CD4-positive, alpha-beta T cell (primary cell): ENCODE measurements at regions not wholly inside any gene's neighbourhood (a gene's known extent, or its start where the extent isn't known, plus 50 kb on each side); places are given as distances from the start of the nearest gene placed in this dataset.
A peak's percentile ranks its signal among the peaks of the same experiment; 100 is the strongest.

Experiments used
- ATAC-seq: fragments of 200-7000 bp; cut with Tn5 transposase; one replicate; pipeline ENCODE4 v1.10.0; 2022; ENCODE audit warnings: mild to moderate bottlenecking; ENCODE audit not compliant: poor library complexity
- CTCF ChIA-PET: fragments of 350-600 bp; sonication (Branson Sonifier 250); formaldehyde crosslinking; loops from one replicate; lab custom pipeline; 2021; ENCODE audit warnings: antibody characterized with exemption, inconsistent platforms; lab: Charles Lee
- POLR2A ChIA-PET: fragments of 350-600 bp; sonication (Branson Sonifier 250); formaldehyde crosslinking; loops from one replicate; lab custom pipeline; 2021; ENCODE audit warnings: antibody characterized with exemption, inconsistent platforms; lab: Charles Lee
- DNase-seq, 14 experiments: peaks; one replicate each; pipeline ENCODE4 v3.0.0-alpha.2; 2013 to 2020; ENCODE audit warnings: mixed read lengths in 2 of 14
- H3K27ac ChIP-seq, 2 donors: one replicate each; pipeline versions ENCODE4 v1.5.1 to v1.7.0; 2013; ENCODE audit warnings: low read length in 2 of 2, low read depth in 1 of 2, mild to moderate bottlenecking in 1 of 2
- H3K27me3 ChIP-seq, 2 experiments: 1 replicate in 1 of 2; 2 replicates in 1 of 2; pipeline versions ENCODE4 v1.6.1 to v1.7.0; 2013; ENCODE audit warnings: low read length in 2 of 2, control low read depth in 1 of 2, mild to moderate bottlenecking in 1 of 2, moderate library complexity in 1 of 2; ENCODE audit not compliant: insufficient read depth in 2 of 2, control insufficient read depth in 1 of 2
- H3K36me3 ChIP-seq: one replicate; pipeline ENCODE4 v1.6.1; 2013; ENCODE audit warnings: low read length, control low read depth; ENCODE audit not compliant: insufficient read depth
- H3K4me1 ChIP-seq: one replicate; pipeline ENCODE4 v1.6.1; 2013; ENCODE audit warnings: low read length, control low read depth; ENCODE audit not compliant: insufficient read depth
- H3K4me3 ChIP-seq: one replicate; pipeline ENCODE4 v1.5.1; 2013; ENCODE audit warnings: mild to moderate bottlenecking, low read length, moderate library complexity
- H3K9me3 ChIP-seq, 2 experiments: 1 replicate in 1 of 2; 2 replicates in 1 of 2; pipeline versions ENCODE4 v1.6.1 to v1.7.0; 2013; ENCODE audit warnings: low read length in 2 of 2, mild to moderate bottlenecking in 2 of 2, control low read depth in 1 of 2, moderate library complexity in 1 of 2; ENCODE audit not compliant: control insufficient read depth in 1 of 2, insufficient read depth in 1 of 2
- H3K27ac Mint-ChIP-seq: one replicate; pipeline ENCODE4 v1.8.0; 2020; ENCODE audit warnings: mixed read lengths
- H3K27me3 Mint-ChIP-seq: one replicate; pipeline ENCODE4 v1.8.0; 2021; ENCODE audit warnings: mixed read lengths
- H3K36me3 Mint-ChIP-seq: one replicate; pipeline ENCODE4 v1.8.0; 2021; ENCODE audit warnings: low read depth, mixed read lengths
- H3K4me1 Mint-ChIP-seq: one replicate; pipeline ENCODE4 v1.8.0; 2021; ENCODE audit warnings: low read depth, mixed read lengths
- H3K4me3 Mint-ChIP-seq: one replicate; pipeline ENCODE4 v1.8.0; 2020; ENCODE audit warnings: mild to moderate bottlenecking, mixed read lengths
- H3K9me3 Mint-ChIP-seq: one replicate; pipeline ENCODE4 v1.8.0; 2020; ENCODE audit warnings: mixed read lengths
- intact Hi-C, 2 experiments: fragments of 100-400 bp; cut with DNase I in 1 of 2; cut with micrococcal nuclease in 1 of 2; formaldehyde crosslinking; loops; one replicate each; pipeline versions ENCODE4 v1.15.1 to v1.9.0; 2023 to 2025; cut with DNase I, micrococcal nuclease
- TF ChIP-seq, protein P1 (sequence below): fragments of 200-600 bp; IDR thresholded peaks from one replicate; pipeline ENCODE4 v1.8.0; 2022; ENCODE audit warnings: antibody characterized with exemption, mild to moderate bottlenecking

DNA sequence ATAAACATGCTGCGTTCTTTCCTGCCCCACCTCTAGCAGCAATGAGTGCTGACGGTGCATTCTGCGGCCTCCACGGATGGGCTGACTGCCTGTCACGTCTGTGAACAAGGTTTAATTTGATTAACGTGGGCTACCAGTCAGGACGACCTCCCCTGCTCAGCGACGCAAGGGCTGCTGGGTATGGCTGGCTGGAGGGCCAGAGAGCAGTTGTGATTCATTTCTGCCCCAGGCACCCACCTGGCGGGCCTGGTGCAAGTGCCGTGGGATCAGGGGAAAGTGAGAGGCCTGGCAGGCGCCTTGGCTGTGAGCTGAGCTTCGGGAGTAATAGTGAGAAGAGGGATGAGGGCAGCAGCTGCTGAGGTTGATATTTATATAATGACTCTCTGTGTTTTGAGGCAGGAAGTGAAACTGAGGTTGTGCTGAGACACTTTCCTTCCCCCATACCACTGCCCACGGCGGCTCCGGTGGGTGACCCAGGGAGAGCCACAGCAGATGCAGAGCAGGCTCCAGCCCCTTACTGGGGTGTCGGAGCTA is 190.4 kb upstream of the BCL6 start:
- intact Hi-C loops, result no loop called here
- Mint-ChIP-seq H3K9me3 (no peaks in the 10 kb centered on the region), H3K4me1 (peaks cover 17% of the 10 kb centered on the region), H3K4me3 (peak overlapping the region; percentile 46), H3K27me3 (no peaks in the 10 kb centered on the region), H3K27ac (peak overlapping the region; percentile 65), H3K36me3 (no peaks in the 10 kb centered on the region)
- ChIA-PET POLR2A (no interaction called here), CTCF (no interaction called here)
- H3K36me3 ChIP-seq, result no peaks in the 10 kb centered on the region
- H3K4me3 ChIP-seq, result peak overlapping the region; percentile 15
- DNase-seq, result peak in 4 of 14 experiments; percentile 24 to 64 (median 37)
- no peaks in the 10 kb centered on the region for H3K27me3 ChIP-seq
- H3K4me1 ChIP-seq, result peaks cover 11% of the 10 kb centered on the region
- H3K9me3 ChIP-seq, result no peaks in the 10 kb centered on the region
- peak; percentile 32 for ATAC-seq
- TF ChIP-seq, protein P1, sequence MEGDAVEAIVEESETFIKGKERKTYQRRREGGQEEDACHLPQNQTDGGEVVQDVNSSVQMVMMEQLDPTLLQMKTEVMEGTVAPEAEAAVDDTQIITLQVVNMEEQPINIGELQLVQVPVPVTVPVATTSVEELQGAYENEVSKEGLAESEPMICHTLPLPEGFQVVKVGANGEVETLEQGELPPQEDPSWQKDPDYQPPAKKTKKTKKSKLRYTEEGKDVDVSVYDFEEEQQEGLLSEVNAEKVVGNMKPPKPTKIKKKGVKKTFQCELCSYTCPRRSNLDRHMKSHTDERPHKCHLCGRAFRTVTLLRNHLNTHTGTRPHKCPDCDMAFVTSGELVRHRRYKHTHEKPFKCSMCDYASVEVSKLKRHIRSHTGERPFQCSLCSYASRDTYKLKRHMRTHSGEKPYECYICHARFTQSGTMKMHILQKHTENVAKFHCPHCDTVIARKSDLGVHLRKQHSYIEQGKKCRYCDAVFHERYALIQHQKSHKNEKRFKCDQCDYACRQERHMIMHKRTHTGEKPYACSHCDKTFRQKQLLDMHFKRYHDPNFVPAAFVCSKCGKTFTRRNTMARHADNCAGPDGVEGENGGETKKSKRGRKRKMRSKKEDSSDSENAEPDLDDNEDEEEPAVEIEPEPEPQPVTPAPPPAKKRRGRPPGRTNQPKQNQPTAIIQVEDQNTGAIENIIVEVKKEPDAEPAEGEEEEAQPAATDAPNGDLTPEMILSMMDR, result no peak
- peak overlapping the region in 1 of 2 donors; percentile 23 for H3K27ac ChIP-seq

DNA sequence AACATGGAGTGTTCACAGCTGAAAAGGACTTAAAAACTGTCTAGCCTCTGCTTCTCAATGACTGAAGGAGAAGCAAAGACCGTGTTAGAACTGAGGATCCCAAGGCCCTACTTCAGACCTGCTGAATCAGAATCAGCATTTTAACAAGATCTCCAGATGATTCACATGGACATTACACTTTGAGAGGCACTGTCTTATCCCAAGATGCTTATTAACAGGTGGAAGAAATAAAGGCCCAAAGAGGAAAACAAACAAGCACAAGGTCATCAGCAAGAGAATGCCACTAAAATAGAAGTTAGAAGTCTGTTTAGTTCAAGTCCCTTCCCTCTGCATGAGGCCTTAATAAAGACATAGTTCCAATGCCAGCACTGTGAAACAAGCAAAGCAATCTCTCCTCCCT is 191.4 kb upstream of the BCL6 start:
- Histone ChIP-seq H3K4me3 (no peak overlapping the region), H3K9me3 (no peaks in the 10 kb centered on the region), H3K4me1 (peaks cover 11% of the 10 kb centered on the region), H3K27me3 (no peaks in the 10 kb centered on the region), H3K27ac (no peak overlapping the region), H3K36me3 (no peaks in the 10 kb centered on the region)
- DNase-seq (no peak), ATAC-seq (no peak)
- TF ChIP-seq, protein P1, result no peak
- Mint-ChIP-seq H3K27ac (no peak overlapping the region), H3K36me3 (no peaks in the 10 kb centered on the region), H3K4me3 (no peak overlapping the region), H3K4me1 (peaks cover 17% of the 10 kb centered on the region), H3K27me3 (no peaks in the 10 kb centered on the region), H3K9me3 (no peaks in the 10 kb centered on the region)
- POLR2A ChIA-PET, result interaction anchor here (1.1 kb wide), 1 partner anchor 49 kb away, joined by 3 read pairs; no protein-coding TSS in a partner anchor
- intact Hi-C loops, result no loop called here
- CTCF ChIA-PET, result interaction anchor here (0.6 kb wide), 1 partner anchor 717 kb away, joined by 4 read pairs; no protein-coding TSS in a partner anchor

DNA sequence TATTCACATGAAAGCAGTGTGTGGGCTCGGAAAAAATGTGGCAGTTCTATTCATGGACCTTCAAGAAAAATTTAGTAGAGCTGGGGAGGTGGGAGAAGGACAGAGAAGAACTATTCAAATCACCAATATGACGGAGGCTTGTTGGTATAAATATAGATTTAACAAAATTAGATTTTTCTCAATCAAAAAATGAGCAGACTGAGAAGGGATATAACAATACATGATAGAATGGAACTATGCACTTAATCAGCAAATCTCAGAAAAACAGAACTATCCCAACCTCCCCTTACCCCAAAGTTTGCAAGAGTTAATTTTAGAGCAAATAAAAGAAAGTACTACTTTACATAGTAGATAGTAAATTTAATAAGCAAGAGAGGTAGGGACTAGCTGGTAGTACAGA is 194.6 kb upstream of the BCL6 start:
- H3K27ac ChIP-seq, result no peak overlapping the region
- H3K4me1 ChIP-seq, result peaks cover 18% of the 10 kb centered on the region
- intact Hi-C loops, result no loop called here
- H3K4me1 Mint-ChIP-seq, result peaks cover 17% of the 10 kb centered on the region
- no peak overlapping the region for H3K4me3 ChIP-seq
- no peaks in the 10 kb centered on the region for H3K9me3 Mint-ChIP-seq
- no peak for ATAC-seq
- CTCF ChIA-PET, result no interaction called here
- no peaks in the 10 kb centered on the region for H3K27me3 ChIP-seq
- no peaks in the 10 kb centered on the region for H3K36me3 ChIP-seq
- POLR2A ChIA-PET, result no interaction called here
- no peak overlapping the region for H3K4me3 Mint-ChIP-seq
- H3K36me3 Mint-ChIP-seq, result no peaks in the 10 kb centered on the region
- TF ChIP-seq, protein P1, result no peak
- no peak for DNase-seq
- no peaks in the 10 kb centered on the region for H3K27me3 Mint-ChIP-seq
- H3K27ac Mint-ChIP-seq, result no peak overlapping the region
- no peaks in the 10 kb centered on the region for H3K9me3 ChIP-seq
